Iris pigment epithelial cell (primary cell): ENCODE measurements at regions not wholly inside any gene's neighbourhood (a gene's known extent, or its start where the extent isn't known, plus 50 kb on each side); places are given as distances from the start of the nearest gene placed in this dataset.
A peak's percentile ranks its signal among the peaks of the same experiment; 100 is the strongest.
"Not testable (repeated sequence)": the region's sequence is repeated elsewhere in the genome, so short reads cannot be mapped to it uniquely, and the experiment has no call there.

Source experiments
- DNase-seq: peaks from one replicate; pipeline ENCODE4 v3.0.0-alpha.2; 2011; ENCODE audit warnings: low read depth

GRCh38 chr10:120111628-120112027 is 219.1 kb downstream of the SEC23IP start:
- no peak for DNase-seq

- DNase-seq, result no peak
Observed at GRCh38 chr10:120112809-120113208, 220.3 kb downstream of the SEC23IP start.

- DNase-seq, result no peak
Observed at GRCh38 chr10:120115959-120116358, 223.4 kb downstream of the SEC23IP start.

- no peak for DNase-seq
Observed at GRCh38 chr10:120121768-120122167, 229.2 kb downstream of the SEC23IP start.

GRCh38 chr10:120131183-120131582 is 238.7 kb downstream of the SEC23IP start:
- peak; percentile 23 for DNase-seq

- no peak for DNase-seq
Observed at GRCh38 chr10:120132811-120133210, 240.3 kb downstream of the SEC23IP start.

GRCh38 chr10:120138689-120139088 is 246.2 kb downstream of the SEC23IP start:
- DNase-seq, result no peak

- DNase-seq, result no peak
Observed at GRCh38 chr10:120145107-120145506, 252.6 kb downstream of the SEC23IP start.

- DNase-seq, result no peak
Observed at GRCh38 chr10:120156614-120157274, 264.2 kb downstream of the SEC23IP start.

GRCh38 chr10:120161111-120161510 is 268.6 kb downstream of the SEC23IP start:
- no peak for DNase-seq

GRCh38 chr10:120162471-120162870 is 269.9 kb downstream of the SEC23IP start:
- DNase-seq, result no peak

- DNase-seq, result peak; percentile 58
Observed at GRCh38 chr10:120172356-120172755, 279.8 kb downstream of the SEC23IP start.

GRCh38 chr10:120174491-120174890 is 282.0 kb downstream of the SEC23IP start:
- no peak for DNase-seq

- no peak for DNase-seq
Observed at GRCh38 chr10:120177330-120177729, 279.7 kb upstream of the PLPP4 start.

- DNase-seq, result no peak
Observed at GRCh38 chr10:120180160-120180559, 276.9 kb upstream of the PLPP4 start.

GRCh38 chr10:120181154-120181553 is 275.9 kb upstream of the PLPP4 start:
- no peak for DNase-seq

- DNase-seq, result no peak
Observed at GRCh38 chr10:120182431-120182830, 274.6 kb upstream of the PLPP4 start.

GRCh38 chr10:120183546-120183945 is 273.5 kb upstream of the PLPP4 start:
- no peak for DNase-seq

- DNase-seq, result no peak
Observed at GRCh38 chr10:120184547-120185337, 272.3 kb upstream of the PLPP4 start.

GRCh38 chr10:120186506-120186905 is 270.5 kb upstream of the PLPP4 start:
- DNase-seq, result no peak

- not testable (repeated sequence) for DNase-seq
Observed at GRCh38 chr10:120187168-120187567, 269.9 kb upstream of the PLPP4 start.

- DNase-seq, result no peak
Observed at GRCh38 chr10:120188950-120189349, 268.1 kb upstream of the PLPP4 start.

- DNase-seq, result no peak
Observed at GRCh38 chr10:120195984-120196712, 260.9 kb upstream of the PLPP4 start.
